ENCODE measurements at regions not wholly inside any gene's neighbourhood (a gene's known extent, or its start where the extent isn't known, plus 50 kb on each side); places are given as distances from the start of the nearest gene placed in this dataset.

GRCh38 chr5:20494706-20495105, 506.7 kb upstream of the CDH18 start:
- Histone ChIP-seq H4K20me1 (ENCODE audit: insufficient read depth, low read length) (no peaks in the 10 kb centered on the region), H3K79me2 (ENCODE audit: insufficient read depth, low read length) (no peaks in the 10 kb centered on the region), H3K27me3 (ENCODE audit: insufficient read depth, low read length) (no peaks in the 10 kb centered on the region), H3K9ac (ENCODE audit: low read length) (no peak overlapping the region), H3K9me3 (ENCODE audit: insufficient read depth, low read depth, low read length) (no peaks in the 10 kb centered on the region), H3K4me1 (ENCODE audit: insufficient read depth, low read length) (no peaks in the 10 kb centered on the region), H3K4me2 (ENCODE audit: low read length) (no peak overlapping the region), H2AFZ (ENCODE audit: low read depth, low read length) (no peak overlapping the region), H3K36me3 (ENCODE audit: insufficient read depth, low read length) (no peaks in the 10 kb centered on the region), H3K27ac (ENCODE audit: low read depth, low read length) (no peak overlapping the region), H3K4me3 (ENCODE audit: insufficient read depth, low read depth, low read length) (no peak overlapping the region)
- FAIRE-seq (no peak), DNase-seq (ENCODE audit: low read depth) (no peak)
- Mint-ChIP-seq H3K36me3 (ENCODE audit: low read depth, unreplicated experiment) (no peaks in the 10 kb centered on the region), H3K9me3 (ENCODE audit: unreplicated experiment) (no peaks in the 10 kb centered on the region), H3K4me1 (ENCODE audit: low read depth, unreplicated experiment) (no peaks in the 10 kb centered on the region), H3K27me3 (ENCODE audit: low read depth, unreplicated experiment) (no peaks in the 10 kb centered on the region), H3K4me3 (ENCODE audit: unreplicated experiment) (no peak overlapping the region), H3K27ac (ENCODE audit: unreplicated experiment) (no peak overlapping the region)
- TF ChIP-seq CTCF (IDR thresholded peaks at IDR 0.05; ENCODE audit: insufficient read depth, low read depth, low read length): no peak
- no peak for TF ChIP-seq EZH2 (IDR thresholded peaks at IDR 0.05; ENCODE audit: insufficient read depth, low read length)

- Histone ChIP-seq H3K79me2 (ENCODE audit: insufficient read depth, low read length) (no peaks in the 10 kb centered on the region), H3K27me3 (ENCODE audit: insufficient read depth, low read length) (no peaks in the 10 kb centered on the region), H4K20me1 (ENCODE audit: insufficient read depth, low read length) (no peaks in the 10 kb centered on the region), H3K9ac (ENCODE audit: low read length) (no peak overlapping the region), H3K9me3 (ENCODE audit: insufficient read depth, low read depth, low read length) (no peaks in the 10 kb centered on the region), H3K27ac (ENCODE audit: low read depth, low read length) (no peak overlapping the region), H3K4me1 (ENCODE audit: insufficient read depth, low read length) (no peaks in the 10 kb centered on the region), H2AFZ (ENCODE audit: low read depth, low read length) (no peak overlapping the region), H3K4me2 (ENCODE audit: low read length) (no peak overlapping the region), H3K36me3 (ENCODE audit: insufficient read depth, low read length) (no peaks in the 10 kb centered on the region), H3K4me3 (ENCODE audit: insufficient read depth, low read depth, low read length) (no peak overlapping the region)
- DNase-seq (ENCODE audit: low read depth) (no peak), FAIRE-seq (no peak)
- Mint-ChIP-seq H3K27me3 (ENCODE audit: low read depth, unreplicated experiment) (no peaks in the 10 kb centered on the region), H3K27ac (ENCODE audit: unreplicated experiment) (no peak overlapping the region), H3K36me3 (ENCODE audit: low read depth, unreplicated experiment) (no peaks in the 10 kb centered on the region), H3K4me1 (ENCODE audit: low read depth, unreplicated experiment) (no peaks in the 10 kb centered on the region), H3K9me3 (ENCODE audit: unreplicated experiment) (no peaks in the 10 kb centered on the region), H3K4me3 (ENCODE audit: unreplicated experiment) (no peak overlapping the region)
- TF ChIP-seq CTCF (IDR thresholded peaks at IDR 0.05; ENCODE audit: insufficient read depth, low read depth, low read length): no peak
- no peak for TF ChIP-seq EZH2 (IDR thresholded peaks at IDR 0.05; ENCODE audit: insufficient read depth, low read length)
Measured at GRCh38 chr5:20486826-20487225, 498.8 kb upstream of the CDH18 start.

- no peaks in the 10 kb centered on the region for H3K36me3 ChIP-seq (ENCODE audit: insufficient read depth, low read length)
- H3K79me2 ChIP-seq (ENCODE audit: insufficient read depth, low read length): no peaks in the 10 kb centered on the region
- H4K20me1 ChIP-seq (ENCODE audit: insufficient read depth, low read length): no peaks in the 10 kb centered on the region
- no peak overlapping the region for H3K4me3 Mint-ChIP-seq (ENCODE audit: unreplicated experiment)
- no peaks in the 10 kb centered on the region for H3K4me1 ChIP-seq (ENCODE audit: insufficient read depth, low read length)
- H3K27ac Mint-ChIP-seq (ENCODE audit: unreplicated experiment): no peak overlapping the region
- no peak overlapping the region for H3K4me3 ChIP-seq (ENCODE audit: insufficient read depth, low read depth, low read length)
- H3K4me2 ChIP-seq (ENCODE audit: low read length): no peak overlapping the region
- TF ChIP-seq EZH2 (IDR thresholded peaks at IDR 0.05; ENCODE audit: insufficient read depth, low read length) (no peak), CTCF (IDR thresholded peaks at IDR 0.05; ENCODE audit: insufficient read depth, low read depth, low read length) (no peak)
- peaks cover 4% of the 10 kb centered on the region for H3K9me3 ChIP-seq (ENCODE audit: insufficient read depth, low read depth, low read length)
- H3K36me3 Mint-ChIP-seq (ENCODE audit: low read depth, unreplicated experiment): no peaks in the 10 kb centered on the region
- FAIRE-seq (no peak), DNase-seq (ENCODE audit: low read depth) (peak; percentile 38)
- H2AFZ ChIP-seq (ENCODE audit: low read depth, low read length): no peak overlapping the region
- peaks cover 4% of the 10 kb centered on the region for H3K9me3 Mint-ChIP-seq (ENCODE audit: unreplicated experiment)
- H3K27me3 Mint-ChIP-seq (ENCODE audit: low read depth, unreplicated experiment): no peaks in the 10 kb centered on the region
- H3K27me3 ChIP-seq (ENCODE audit: insufficient read depth, low read length): no peaks in the 10 kb centered on the region
- H3K27ac ChIP-seq (ENCODE audit: low read depth, low read length): no peak overlapping the region
- H3K9ac ChIP-seq (ENCODE audit: low read length): no peak overlapping the region
- no peaks in the 10 kb centered on the region for H3K4me1 Mint-ChIP-seq (ENCODE audit: low read depth, unreplicated experiment)
Measured at GRCh38 chr5:20476016-20476415, 488.0 kb upstream of the CDH18 start.
